Prostate gland (tissue), 2 donors: ENCODE measurements at regions not wholly inside any gene's neighbourhood (a gene's known extent, or its start where the extent isn't known, plus 50 kb on each side); places are given as distances from the start of the nearest gene placed in this dataset.

ENCODE experiments used
- POLR2A ChIP-seq: fragments of 450-650 bp; IDR thresholded peaks from one replicate; pipeline ENCODE4 v1.6.1; 2016; ENCODE audit warnings: antibody characterized with exemption, mild to moderate bottlenecking
- POLR2AphosphoS5 ChIP-seq: sonication (generic); formaldehyde crosslinking; IDR thresholded peaks from one replicate; pipeline ENCODE4 v1.6.1; 2017; ENCODE audit warnings: antibody characterized with exemption
- TF ChIP-seq, protein P1 (sequence below), 4 experiments: fragments of 200-600 bp in 2 of 4; fragments of 450-650 bp in 2 of 4; sonication (generic) in 2 of 4; IDR thresholded peaks; 1 replicate in 3 of 4; 2 replicates in 1 of 4; pipeline ENCODE4 v1.5.1; 2016 to 2019; ENCODE audit warnings: antibody characterized with exemption in 4 of 4, mild to moderate bottlenecking in 2 of 4, moderate library complexity in 2 of 4

DNA sequence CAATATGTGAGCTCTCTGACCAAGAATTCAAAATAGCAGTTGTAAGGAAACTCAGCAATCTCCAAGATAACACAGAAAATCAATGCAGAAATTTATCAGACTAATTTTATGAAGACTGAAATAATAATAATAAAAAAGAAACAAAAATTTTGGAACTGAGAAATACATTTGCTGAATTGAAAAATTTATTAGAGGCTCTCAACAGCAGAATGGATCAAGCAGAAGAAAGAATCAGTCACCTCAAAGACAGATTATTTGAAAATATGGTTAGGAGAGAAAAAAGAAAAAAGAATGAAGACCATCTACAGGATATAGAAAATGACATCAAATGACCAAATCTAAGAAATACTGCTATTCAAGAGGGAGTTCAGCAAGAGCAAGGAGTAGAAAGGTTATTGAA is 75.6 kb downstream of the RFC3 start:
- TF ChIP-seq, protein P1, sequence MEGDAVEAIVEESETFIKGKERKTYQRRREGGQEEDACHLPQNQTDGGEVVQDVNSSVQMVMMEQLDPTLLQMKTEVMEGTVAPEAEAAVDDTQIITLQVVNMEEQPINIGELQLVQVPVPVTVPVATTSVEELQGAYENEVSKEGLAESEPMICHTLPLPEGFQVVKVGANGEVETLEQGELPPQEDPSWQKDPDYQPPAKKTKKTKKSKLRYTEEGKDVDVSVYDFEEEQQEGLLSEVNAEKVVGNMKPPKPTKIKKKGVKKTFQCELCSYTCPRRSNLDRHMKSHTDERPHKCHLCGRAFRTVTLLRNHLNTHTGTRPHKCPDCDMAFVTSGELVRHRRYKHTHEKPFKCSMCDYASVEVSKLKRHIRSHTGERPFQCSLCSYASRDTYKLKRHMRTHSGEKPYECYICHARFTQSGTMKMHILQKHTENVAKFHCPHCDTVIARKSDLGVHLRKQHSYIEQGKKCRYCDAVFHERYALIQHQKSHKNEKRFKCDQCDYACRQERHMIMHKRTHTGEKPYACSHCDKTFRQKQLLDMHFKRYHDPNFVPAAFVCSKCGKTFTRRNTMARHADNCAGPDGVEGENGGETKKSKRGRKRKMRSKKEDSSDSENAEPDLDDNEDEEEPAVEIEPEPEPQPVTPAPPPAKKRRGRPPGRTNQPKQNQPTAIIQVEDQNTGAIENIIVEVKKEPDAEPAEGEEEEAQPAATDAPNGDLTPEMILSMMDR (IDR thresholded peaks at IDR 0.05), result no peak
- TF ChIP-seq POLR2A (no peak), POLR2AphosphoS5 (no peak)
